K562 (cell line): ENCODE measurements at regions not wholly inside any gene's neighbourhood (a gene's known extent, or its start where the extent isn't known, plus 50 kb on each side); places are given as distances from the start of the nearest gene placed in this dataset.

Source experiments
- CHD2 ChIP-seq: IDR thresholded peaks from 2 replicates; pipeline ENCODE4 v1.6.1; 2011; ENCODE audit warnings: low read depth, low read length
- COPS2 ChIP-seq: fragments of 450-650 bp; conservative IDR thresholded peaks from 2 replicates; pipeline ENCODE4 v1.6.1; 2016; ENCODE audit warnings: mild to moderate bottlenecking, moderate library complexity
- CREB1 ChIP-seq, 2 experiments: sonication (generic) in 1 of 2; formaldehyde crosslinking in 1 of 2; IDR thresholded peaks; 2 replicates each; pipeline versions ENCODE4 v1.6.1 to v1.8.0; 2012 to 2022; ENCODE audit warnings: inconsistent platforms in 1 of 2, mild to moderate bottlenecking in 1 of 2, missing genetic modification reagents in 1 of 2, moderate library complexity in 1 of 2
- CTCF ChIP-seq, 3 experiments: IDR thresholded peaks in 2 of 3; conservative IDR thresholded peaks in 1 of 3; 2 replicates each; pipeline ENCODE4 v1.5.1; 2011 to 2012; ENCODE audit warnings: low read length in 3 of 3, mild to moderate bottlenecking in 3 of 3, control low read depth in 2 of 3, improper control_type of control experiment in 1 of 3, inconsistent platforms in 1 of 3, low read depth in 1 of 3, mixed read lengths in 1 of 3, moderate library complexity in 1 of 3; ENCODE audit not compliant: insufficient read depth in 2 of 3
- GTF2F1 ChIP-seq: IDR thresholded peaks from 2 replicates; pipeline ENCODE4 v1.6.1; 2011; ENCODE audit warnings: low read depth, low read length, improper control_type of control experiment
- MAX ChIP-seq: sonication (generic); formaldehyde crosslinking; IDR thresholded peaks from 2 replicates; pipeline ENCODE4 v1.9.0; 2022; ENCODE audit warnings: mild to moderate bottlenecking, missing genetic modification reagents
- POLR2A ChIP-seq: fragments of 450-650 bp; conservative IDR thresholded peaks from 2 replicates; pipeline ENCODE4 v1.6.1; 2016
- SNRNP70 ChIP-seq: fragments of 200-400 bp; formaldehyde crosslinking; optimal IDR thresholded peaks from 2 replicates; pipeline ENCODE3; 2017; ENCODE audit warnings: low read depth, low read length
- TFE3 ChIP-seq: fragments of 450-650 bp; formaldehyde crosslinking; IDR thresholded peaks from 2 replicates; pipeline ENCODE4 v1.4.0; 2020; ENCODE audit warnings: mild to moderate bottlenecking, mixed read lengths
- TRIM28 ChIP-seq: fragments of 450-650 bp; IDR thresholded peaks from 2 replicates; pipeline ENCODE4 v1.6.1; 2017
- ZNF24 ChIP-seq: fragments of 450-650 bp; IDR thresholded peaks from 2 replicates; pipeline ENCODE4 v1.6.1; 2016
- ZNF449 ChIP-seq: fragments of 250-450 bp; sonication (Bioruptor Pico); IDR thresholded peaks from 2 replicates; pipeline ENCODE4 v1.8.0; 2022; ENCODE audit warnings: moderate library complexity, mild to moderate bottlenecking, inconsistent platforms

GRCh38 chr20:46807998-46808397 is 86.6 kb upstream of the EYA2 start:
- TF ChIP-seq CHD2 (no peak), CTCF (IDR thresholded peaks at IDR 0.05 in 2 of 3, conservative IDR thresholded peaks at IDR 0.05 in 1 of 3; ENCODE audit: insufficient read depth in 2 of 3, low read depth in 1 of 3, low read length in 3 of 3) (no peak), POLR2A (no peak), TRIM28 (no peak), GTF2F1 (no peak), SNRNP70 (no peak), TFE3 (CRISPR knock-in tag) (no peak), COPS2 (no peak), ZNF449 (no peak), MAX (CRISPR knock-in tag) (no peak), ZNF24 (no peak), CREB1 (IDR thresholded peaks at IDR 0.05) (no peak), CREB1 (CRISPR knock-in tag; IDR thresholded peaks at IDR 0.05) (no peak)
